Naive thymus-derived CD8-positive, alpha-beta T cell (primary cell): ENCODE measurements at regions not wholly inside any gene's neighbourhood (a gene's known extent, or its start where the extent isn't known, plus 50 kb on each side); places are given as distances from the start of the nearest gene placed in this dataset.

Experiments
- ATAC-seq, 2 donors: fragments of 150-1000 bp; cut with Tn5 transposase in 1 of 2; sonication (Bioruptor Pico), chemical (Tn5 transposase) in 1 of 2; 1 replicate in 1 of 2; 2 replicates in 1 of 2; pipeline ENCODE4 v1.10.0; 2021; ENCODE audit warnings: mild to moderate bottlenecking in 2 of 2, moderate library complexity in 2 of 2
- POLR2A ChIA-PET: fragments of 350-600 bp; sonication (Branson Sonifier 250); formaldehyde crosslinking; loops from one replicate; lab custom pipeline; 2021; ENCODE audit warnings: antibody characterized with exemption; lab: Charles Lee
- DNase-seq, 10 donors: peaks; one replicate each; pipeline versions ENCODE4 v3.0.0 to v3.0.0-alpha.2; 2020 to 2022
- H3K27ac Mint-ChIP-seq, 10 donors: one replicate each; pipeline ENCODE4 v1.8.0; 2020 to 2022; ENCODE audit warnings: mild to moderate bottlenecking in 10 of 10, mixed read lengths in 10 of 10, moderate library complexity in 4 of 10, inconsistent platforms in 1 of 10
- H3K27me3 Mint-ChIP-seq, 5 donors: one replicate each; pipeline ENCODE4 v1.8.0; 2021 to 2022; ENCODE audit warnings: mixed read lengths in 5 of 5
- H3K36me3 Mint-ChIP-seq, 3 donors: one replicate each; pipeline ENCODE4 v1.8.0; 2020 to 2022; ENCODE audit warnings: mixed read lengths in 3 of 3, mild to moderate bottlenecking in 2 of 3, inconsistent platforms in 1 of 3
- H3K4me1 Mint-ChIP-seq, 4 donors: one replicate each; pipeline ENCODE4 v1.8.0; 2021 to 2022; ENCODE audit warnings: mixed read lengths in 4 of 4
- H3K4me3 Mint-ChIP-seq, 10 donors: one replicate each; pipeline ENCODE4 v1.8.0; 2020 to 2022; ENCODE audit warnings: mild to moderate bottlenecking in 10 of 10, mixed read lengths in 10 of 10, moderate library complexity in 6 of 10, inconsistent platforms in 1 of 10
- H3K9me3 Mint-ChIP-seq, 9 donors: one replicate each; pipeline ENCODE4 v1.8.0; 2020 to 2022; ENCODE audit warnings: mixed read lengths in 9 of 9, mild to moderate bottlenecking in 3 of 9, inconsistent platforms in 1 of 9, moderate library complexity in 1 of 9

DNA sequence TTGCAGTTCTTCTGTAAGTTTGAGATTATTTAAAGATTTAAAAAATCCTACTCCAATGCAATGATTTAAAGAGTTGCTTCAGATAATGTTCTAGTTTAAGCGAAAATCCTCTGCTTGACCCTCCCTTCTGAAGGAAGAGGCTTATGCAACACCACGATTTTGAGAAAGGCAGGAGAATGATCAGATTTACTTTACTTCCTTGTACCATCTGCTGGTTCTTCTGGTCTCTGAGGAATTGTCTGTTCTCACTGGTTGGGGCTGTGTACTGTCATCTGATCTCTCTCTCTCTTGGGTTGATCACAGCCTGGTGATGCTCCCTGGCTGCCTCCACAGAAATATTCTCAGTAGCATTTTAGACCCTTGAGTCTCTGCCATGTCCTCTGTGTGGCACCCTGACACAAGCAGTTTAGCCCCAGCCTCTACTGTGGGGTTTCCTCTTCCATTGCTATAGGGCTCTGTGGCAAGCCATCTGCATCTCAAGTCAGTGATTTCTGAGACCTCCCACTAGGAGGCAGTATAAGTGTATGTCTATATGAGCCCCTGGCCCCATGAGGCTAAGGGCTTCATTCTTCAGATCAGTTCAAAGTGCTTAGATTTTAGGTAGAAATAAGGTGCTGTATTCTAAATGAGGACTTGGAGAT lies 50.8 kb upstream of the PLAAT1 start:
- POLR2A ChIA-PET = no interaction called here
- Mint-ChIP-seq H3K4me3 (no peak overlapping the region), H3K27me3 (peaks cover 0 to 12% (median 2%) of the 10 kb centered on the region in 5 donors), H3K9me3 (no peaks in the 10 kb centered on the region), H3K4me1 (no peaks in the 10 kb centered on the region), H3K36me3 (no peaks in the 10 kb centered on the region), H3K27ac (no peak overlapping the region)
- DNase-seq = no peak
- no peak for ATAC-seq
